SH-SY5Y (cell line): ENCODE measurements at regions not wholly inside any gene's neighbourhood (a gene's known extent, or its start where the extent isn't known, plus 50 kb on each side); places are given as distances from the start of the nearest gene placed in this dataset.

Experiments used
- GATA2 ChIP-seq: IDR thresholded peaks from 2 replicates; pipeline ENCODE4 v1.6.1; 2011; ENCODE audit warnings: mild to moderate bottlenecking, low read depth, low read length
- GATA3 ChIP-seq: IDR thresholded peaks from 2 replicates; pipeline ENCODE4 v1.6.1; 2011; ENCODE audit warnings: low read depth, mild to moderate bottlenecking, low read length, moderate library complexity

DNA sequence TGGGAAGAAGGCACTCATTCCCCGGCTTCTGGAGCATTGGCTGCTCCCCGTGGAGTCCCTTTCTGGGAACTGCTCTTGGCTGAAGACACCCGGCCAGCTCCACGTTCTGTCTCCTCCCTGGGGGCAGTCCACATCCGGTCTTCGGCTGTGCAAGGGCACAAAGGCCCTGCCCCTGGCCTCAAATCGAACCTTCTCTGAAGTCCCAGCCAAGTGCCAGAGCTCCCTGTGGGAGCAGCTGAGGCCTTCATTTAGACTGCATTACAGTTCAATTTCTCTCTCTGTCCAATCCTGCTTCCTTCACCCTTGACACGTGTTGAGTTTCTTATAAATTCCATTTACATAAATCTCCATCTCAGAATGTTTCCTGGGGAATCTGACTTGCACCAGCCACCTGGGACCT, 132.9 kb upstream of the POU3F1 start:
- TF ChIP-seq GATA2 (no peak), GATA3 (no peak)
